DMS79 (cell line): ENCODE measurements at regions not wholly inside any gene's neighbourhood (a gene's known extent, or its start where the extent isn't known, plus 50 kb on each side); places are given as distances from the start of the nearest gene placed in this dataset.
"Not testable (repeated sequence)": the region's sequence is repeated elsewhere in the genome, so short reads cannot be mapped to it uniquely, and the experiment has no call there.

Experiments used
- DNase-seq: peaks from one replicate; lab custom pipeline; 2025; lab: John Stamatoyannopoulos, UW

DNA sequence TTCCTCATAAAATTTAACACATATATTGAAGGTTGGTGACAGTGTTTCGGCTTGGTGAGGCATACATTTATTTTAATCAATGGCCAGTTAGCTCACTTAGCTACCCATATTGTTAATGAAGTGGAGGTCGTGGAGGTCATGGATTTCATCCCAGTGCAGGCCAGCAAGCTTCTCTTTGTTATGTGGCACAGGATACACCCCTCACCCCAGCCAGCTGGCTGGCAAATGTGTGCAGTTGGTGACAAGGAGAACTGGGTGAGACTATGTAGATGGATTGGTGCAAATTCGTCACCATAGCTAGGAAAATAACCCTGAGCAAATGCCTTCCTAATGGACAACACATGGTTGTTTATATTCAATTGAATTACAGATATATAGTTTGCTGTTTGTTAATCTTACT, 50.5 kb upstream of the FOXP2 start:
- no peak for DNase-seq

DNA sequence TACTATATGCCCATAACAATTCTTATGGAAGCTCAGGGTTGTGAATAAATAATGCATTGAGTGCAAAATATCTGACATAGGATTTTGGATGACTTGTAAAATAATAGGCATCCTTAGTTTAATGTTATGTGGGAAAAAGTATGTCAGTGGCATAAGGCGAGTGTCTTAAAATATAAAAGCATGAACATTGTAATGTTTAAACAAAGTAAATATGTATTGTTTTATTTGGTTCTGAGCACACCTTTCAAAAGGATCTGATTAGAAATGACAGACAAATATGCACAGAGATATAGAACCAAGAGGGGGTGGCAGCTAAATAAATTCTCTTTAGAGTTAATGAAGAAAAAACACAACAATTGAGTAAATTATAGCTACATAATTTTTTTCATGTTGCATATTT, 51.3 kb upstream of the FOXP2 start:
- DNase-seq: no peak

DNA sequence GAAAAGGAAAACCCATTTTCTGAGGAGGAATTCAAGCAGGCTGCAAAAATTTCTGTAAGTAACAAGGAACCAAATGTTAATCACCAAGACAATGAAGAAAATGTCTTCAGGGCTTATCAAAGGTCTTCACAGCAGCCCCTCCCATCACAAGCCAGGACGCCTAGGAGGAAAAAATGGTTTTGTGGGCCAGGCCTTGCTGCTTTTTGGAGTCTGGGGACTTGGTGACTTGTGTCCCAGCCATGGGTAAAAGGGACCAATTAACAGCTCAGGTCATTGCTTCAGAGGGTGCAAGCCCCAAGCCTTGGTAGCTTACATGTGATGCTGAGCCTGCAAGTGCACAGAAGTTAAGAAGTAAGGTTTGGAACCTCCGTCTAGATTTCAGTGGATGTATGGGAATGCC, 55.7 kb upstream of the FOXP2 start:
- DNase-seq: no peak

DNA sequence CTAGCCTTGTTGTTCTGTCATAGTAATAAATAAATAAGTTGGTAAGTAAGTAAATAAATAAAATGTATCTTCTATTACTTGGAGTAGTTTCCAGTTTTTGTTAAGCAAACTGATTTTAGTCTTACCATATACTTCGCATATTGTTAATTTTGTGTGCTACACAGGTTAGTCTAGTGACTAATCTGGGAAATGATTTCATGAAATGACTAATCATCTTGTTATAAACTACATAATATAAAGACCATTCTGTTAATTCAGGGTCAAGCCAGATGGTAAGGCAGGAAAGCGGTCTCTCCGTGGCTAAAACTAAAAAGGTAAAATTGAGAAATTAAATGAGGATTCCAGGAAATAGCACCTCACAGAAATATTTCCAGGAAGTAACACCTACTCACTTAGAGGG, 58.5 kb upstream of the FOXP2 start:
- DNase-seq: no peak

DNA sequence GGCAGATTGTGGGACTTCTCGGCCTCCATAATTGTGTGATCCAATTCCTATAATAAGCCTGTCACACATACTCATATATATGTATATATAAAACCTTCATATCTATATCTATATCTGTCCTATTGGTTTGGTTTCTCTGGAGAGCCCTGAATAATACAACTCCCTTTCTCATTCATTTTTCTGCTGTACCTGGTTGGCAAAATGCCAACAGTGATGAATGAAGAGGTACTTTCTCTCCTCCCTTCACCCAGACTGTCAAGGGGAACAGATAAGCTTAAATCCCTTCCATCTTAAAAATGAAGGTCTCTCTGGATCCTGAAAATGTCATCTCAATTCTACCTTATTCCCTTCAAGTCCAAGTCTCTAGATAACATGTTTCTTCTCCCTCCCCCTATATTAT, 60.3 kb upstream of the FOXP2 start:
- no peak for DNase-seq

DNA sequence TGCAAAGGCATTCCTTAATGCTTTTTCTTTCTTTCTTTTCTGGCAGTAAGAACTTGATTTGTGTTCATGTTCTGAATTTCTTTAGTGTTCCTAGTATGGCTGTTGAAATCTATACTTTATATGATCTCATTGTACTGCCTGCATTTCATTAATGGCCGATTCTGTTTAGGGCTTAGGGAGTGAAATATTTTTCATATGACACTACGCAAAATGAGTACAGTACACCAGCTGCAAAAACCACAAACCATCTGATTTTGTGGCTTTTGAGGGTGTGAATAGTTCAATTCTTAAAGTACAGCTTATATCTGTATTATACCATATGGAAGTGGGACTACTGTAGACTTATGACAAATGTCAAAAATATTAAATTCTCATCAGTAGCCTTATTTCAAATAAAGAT, 69.1 kb upstream of the FOXP2 start:
- DNase-seq: no peak

DNA sequence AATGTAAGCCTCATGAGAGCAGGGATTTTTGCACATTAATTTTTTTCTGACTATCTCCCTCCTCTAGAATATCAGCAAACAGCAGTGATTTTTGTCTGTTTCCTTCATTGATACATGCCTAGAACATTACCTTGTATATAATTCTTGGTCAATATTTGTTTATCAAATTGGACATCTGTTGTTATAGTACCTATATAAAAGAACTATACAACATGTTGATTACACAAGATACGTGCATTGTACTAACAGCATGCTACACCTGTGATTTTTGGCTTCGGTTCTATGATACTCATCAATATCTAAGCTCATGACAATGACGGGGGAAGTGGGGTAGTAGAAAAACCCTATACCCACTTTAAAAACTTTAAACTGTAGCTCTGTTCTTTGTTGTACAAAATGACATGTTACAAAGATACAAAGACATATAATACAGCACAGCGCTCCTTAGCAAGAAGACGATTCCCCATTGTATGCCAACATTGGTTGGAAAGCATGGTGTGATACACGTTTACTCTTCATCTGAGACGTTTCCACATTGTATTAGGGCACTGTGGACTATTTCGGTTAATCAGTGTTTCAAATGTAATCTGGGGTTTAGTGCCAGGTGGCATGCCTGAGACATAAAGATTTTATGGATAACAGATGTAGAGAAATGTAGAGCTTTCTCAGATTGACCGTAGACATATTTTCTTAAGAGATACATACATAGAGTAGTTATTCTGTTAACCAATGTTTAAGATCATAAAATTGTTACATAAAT, 70.5 kb upstream of the FOXP2 start:
- no peak for DNase-seq

DNA sequence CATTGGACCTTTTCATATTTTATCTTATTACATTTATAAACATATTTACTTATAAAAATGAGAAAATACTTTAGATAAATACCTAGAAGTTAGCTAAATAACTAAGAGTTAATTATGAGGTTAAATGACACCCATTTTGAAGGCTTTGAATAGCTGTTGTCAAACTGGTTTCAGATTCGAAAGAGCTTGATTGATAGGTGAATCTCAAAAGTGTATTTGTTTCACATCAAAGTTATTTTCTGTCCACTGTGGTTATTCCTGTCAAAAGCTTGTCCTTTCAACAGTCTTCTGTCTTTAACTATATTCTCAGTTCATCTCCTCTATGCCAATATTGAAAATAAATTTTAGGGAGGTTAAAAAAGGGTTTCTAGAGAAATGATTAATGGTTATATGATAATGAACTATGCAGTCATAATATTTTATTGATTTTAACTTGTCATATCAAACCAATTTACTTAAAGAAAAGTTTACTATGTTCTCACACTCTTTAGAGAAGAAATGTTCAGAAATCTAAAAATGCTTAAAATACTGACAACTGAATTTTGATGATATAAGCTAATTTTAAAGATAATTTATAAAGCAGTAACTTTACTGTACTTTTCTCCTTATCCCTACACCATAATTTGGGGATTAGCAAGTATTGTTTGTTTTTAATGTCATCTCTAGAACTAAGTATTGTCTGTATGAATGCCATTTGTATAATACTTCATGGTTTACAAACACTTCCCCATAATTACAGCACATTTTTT, 72.0 kb upstream of the FOXP2 start:
- no peak for DNase-seq

DNA sequence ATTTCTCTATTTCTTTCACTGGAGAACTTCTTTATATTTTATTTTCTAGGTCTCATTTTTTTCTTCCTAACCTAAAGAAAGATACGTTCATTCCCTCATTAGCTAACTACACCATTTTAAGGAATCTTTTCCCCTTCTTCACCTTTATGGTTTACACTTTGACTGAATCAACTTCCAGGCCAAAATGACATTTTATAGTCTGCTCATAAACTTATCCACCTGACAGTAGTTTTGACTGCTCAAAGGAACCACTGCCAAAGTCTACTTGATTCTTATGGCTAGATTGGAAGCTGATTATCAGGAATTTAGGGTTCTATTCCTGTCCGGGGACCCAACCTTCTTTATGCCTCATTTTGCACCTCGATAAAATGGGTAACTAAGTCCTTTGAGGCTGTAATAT, 73.0 kb upstream of the FOXP2 start:
- DNase-seq: no peak

DNA sequence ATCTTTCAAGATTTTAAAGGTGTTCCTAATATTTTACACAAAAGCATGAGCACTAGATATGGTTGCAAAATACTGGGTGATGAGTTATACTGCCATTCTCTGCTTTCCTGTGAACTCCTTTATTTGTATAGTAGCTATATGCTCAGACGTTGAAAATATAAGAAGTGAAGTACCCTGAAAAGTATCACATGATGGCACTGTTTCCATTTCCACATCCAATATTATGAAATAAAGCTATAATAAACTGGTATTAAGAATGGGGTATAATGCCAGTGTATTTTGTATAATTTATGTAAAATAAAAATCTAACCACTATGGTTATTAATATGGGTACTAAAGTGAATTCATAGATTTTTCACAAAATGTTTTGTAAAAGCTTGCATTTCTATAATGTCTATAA, 79.6 kb upstream of the FOXP2 start:
- DNase-seq: no peak

DNA sequence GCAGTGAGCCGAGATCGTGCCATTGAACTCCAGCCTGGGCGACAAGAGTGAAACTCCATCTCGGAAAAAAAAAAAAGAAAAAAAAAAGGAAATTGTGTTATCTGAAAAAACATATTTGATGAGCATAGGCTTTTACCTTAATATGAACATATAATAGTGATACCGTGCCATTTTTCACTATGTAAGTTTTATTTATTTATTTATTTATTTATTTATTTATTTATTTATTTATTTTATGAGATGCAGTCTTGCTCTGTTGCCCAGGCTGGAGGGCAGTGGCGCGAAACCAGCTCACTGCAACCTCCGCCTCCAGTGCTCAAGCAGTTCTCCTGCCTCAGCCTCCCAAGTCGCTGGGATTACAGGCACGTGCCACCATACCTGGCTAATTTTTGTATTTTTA, 85.2 kb upstream of the FOXP2 start:
- DNase-seq: not testable (repeated sequence)

DNA sequence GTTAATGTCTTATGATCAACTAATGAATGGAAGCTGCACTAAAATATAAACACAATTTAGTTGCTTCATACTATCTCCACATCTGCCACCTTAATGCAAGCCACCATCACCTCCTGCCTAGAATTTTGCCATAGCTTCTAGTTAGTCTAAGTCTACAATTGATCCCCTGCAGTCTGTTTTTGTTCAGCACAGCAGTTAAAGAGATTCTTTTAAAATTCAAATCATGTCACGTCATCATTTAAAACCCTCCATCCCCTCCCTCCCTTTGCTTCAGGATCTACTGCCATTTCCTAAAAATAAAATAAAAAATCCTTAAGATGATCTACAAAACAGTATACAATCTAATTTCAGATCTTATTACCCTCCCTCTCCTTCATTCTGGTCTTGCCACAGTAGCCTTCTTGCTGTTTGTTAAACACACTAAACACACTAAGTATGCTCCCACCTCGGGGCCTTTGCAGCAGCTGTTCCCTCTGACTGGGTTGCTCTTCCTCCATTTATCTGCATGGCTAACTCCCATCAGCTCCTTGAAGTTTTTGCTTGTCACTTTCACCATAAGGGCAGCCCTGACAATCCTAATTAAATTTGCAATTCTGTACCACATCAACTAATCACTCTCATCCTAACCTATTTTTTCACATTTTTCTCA, 97.0 kb upstream of the FOXP2 start:
- DNase-seq: no peak

DNA sequence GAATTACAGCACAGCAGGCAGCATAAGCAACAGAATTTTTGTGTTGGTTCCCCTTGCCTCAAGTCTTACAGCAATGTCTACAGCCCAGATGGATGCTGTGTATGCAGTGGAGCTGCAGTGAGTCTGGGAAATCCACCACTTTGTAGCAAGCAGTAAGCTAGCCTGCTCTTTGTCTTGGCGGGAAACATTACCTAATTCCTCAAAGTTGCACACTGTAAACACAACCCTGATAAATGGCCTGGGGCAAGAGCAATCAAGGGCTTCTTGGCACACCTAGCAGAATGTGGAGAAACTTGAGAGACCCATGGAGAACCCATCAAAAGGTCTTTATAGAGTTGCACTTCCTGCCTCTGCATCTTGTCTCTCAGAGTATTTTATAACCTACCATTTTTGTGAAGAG, 102.0 kb upstream of the FOXP2 start:
- DNase-seq: no peak

DNA sequence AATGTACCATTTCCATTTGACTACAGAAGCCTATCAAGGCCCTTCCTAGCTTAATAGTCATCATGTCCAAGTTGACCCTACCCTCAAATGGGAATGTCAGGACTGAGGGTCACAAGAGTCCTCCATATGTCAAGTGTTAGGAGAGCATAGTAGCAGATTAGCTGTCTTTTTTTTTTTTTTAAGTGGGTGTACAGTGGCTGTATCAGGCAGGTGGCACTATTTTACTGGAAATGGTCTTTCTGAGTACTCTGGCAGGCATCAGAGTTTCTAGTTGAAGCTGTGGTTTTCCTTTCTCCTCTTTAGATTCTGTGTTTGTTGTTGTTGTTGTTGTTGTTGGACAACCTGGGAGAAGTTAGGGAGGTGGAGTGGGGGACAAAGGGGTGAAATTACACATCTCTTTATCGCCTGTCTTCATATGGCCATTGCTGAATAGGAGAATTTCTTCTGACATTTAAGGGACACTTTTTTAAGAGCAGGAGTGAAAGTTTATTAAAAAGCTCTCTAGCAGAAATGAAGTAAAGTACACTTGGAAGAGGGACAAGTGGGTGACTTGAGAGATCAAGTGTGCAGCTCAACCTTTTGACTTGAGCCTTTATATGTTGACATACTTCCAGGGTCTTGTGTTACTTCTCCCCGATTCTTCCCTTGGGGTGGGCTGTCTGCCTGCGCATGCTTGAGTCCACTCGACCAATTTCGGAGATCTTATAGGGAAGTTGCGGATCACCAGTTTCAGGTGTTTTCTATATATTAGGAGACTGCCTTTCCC, 104.1 kb upstream of the FOXP2 start:
- peak; percentile 4 for DNase-seq

DNA sequence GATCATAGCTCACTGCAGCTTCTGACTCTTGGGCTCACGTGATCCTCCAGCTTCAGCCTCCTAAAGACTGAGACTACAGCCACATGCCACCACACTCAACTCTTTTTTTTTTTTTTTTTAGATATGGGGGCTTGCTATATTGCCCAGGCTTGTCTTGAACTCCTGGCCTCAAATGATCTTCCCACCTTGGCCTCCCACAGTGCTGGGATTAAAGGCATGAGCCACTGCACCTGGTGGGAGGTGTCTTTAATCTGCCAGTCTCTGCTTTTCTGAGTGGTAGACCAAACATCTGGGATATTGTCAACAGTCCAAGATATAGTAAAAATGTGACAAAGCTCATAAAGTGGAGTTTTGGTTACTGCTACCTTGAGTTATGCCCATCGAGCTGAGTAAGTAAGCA, 104.9 kb upstream of the FOXP2 start:
- DNase-seq: no peak

DNA sequence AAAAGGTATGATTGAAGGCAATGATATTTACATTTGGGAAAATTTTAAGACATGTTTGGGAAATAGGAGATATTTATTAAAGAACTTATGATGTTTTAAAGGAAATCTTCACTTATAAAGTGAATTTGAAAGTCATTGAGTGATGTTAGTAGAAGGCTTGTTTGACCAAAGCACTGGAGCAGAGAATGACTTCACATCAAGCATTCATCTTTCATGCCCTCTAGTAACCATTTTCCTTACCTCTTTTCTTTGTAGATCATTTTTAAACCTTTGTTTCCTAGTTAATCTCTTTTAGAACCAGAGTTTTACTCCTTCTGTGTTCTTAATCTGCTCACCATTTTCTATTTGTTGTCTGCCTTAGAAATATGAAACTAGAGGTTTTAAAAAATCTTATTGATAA, 111.3 kb upstream of the FOXP2 start:
- DNase-seq: no peak

DNA sequence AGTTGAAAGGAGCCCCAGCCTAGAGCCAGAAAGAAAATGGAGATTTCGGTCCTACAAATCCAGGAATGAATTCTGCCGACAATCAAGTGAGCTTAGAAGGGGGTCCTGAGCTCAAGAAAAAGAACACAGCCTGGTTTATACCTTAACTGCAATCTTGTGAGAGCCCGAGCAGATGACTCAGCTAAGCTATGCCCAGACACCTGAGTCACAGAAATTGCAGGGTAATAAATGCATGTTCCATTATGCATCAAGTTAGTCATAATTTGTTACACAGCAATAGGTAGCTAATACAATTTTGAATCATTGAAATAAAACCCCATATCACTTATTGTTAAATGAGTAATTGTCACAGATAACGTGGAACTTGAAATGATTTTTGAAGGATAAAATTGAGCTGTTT, 111.8 kb upstream of the FOXP2 start:
- DNase-seq: no peak

DNA sequence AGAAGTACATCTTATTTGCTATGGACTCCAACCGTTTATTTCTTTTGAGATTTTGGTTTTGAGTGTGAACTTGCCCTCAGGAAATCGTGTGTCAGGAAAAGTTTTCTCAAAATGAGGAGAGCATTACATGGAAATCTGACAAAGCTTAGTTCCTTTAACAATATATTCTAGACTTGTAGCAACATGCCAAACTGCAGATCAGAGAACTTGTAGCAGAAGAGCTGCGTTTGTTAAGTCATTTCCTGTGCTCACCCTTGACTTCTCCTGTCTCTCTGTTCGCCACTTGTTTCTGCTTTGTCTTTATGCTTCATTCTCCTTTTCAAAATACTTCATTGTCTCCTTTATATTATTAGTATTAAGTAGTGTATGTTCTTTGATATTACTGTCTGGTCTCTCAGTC, 116.6 kb upstream of the FOXP2 start:
- no peak for DNase-seq

DNA sequence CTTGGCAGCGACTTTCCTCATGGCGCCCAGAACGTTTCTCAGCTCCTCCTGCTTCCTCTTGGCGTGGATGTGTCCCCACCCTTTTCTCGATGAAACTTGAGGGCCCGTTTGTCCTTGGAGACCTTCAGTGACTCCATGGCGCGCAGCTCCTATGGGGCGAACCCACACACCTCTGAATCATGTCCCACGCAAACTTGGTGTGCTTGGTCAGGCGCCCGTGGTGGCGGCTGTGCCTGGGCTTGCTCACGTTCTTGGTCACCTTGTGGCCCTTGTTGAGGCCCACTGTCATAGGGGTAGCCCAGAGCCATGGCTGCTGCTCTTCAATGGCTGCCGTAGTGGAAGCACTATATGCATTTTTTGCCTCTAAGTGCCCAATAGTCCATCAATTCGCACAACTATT, 117.5 kb upstream of the FOXP2 start:
- DNase-seq: no peak

DNA sequence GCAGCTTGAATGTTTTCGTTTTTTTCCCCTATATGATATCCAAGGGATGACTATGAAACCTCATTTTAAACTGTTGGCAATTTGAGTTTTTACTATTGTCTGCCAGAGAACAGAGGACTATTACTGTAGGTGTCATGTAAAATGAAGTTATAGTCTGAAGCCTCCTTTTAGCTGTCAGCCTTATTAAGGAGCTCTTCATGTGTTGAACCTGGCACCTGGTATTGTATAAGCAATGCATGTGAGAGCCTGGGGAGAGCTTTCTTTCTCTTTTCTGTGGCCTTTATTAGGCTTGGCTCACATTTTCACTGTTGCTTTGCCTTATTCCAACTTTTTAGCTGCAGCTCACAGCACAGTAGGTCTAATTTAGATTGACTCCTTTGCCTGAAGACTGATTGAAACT, 119.1 kb upstream of the FOXP2 start:
- DNase-seq: no peak

DNA sequence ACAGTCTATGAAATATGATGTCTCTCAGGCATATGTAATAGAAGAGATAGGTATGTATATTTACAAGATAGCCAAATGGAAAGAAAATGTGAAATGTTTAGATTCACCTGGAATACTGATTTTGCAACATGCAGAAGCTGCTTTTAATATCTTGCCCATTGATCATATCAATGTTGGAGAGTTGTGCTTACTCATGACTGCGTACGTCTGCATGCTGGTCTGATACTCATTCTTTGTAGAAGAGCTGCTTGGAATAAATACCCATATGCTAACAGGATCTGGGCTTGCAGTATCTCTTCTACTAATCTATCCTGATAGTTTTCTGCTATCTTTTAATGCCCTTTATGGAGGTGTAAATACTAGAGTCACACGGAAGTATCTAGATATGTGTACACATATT, 120.6 kb upstream of the FOXP2 start:
- DNase-seq: no peak

DNA sequence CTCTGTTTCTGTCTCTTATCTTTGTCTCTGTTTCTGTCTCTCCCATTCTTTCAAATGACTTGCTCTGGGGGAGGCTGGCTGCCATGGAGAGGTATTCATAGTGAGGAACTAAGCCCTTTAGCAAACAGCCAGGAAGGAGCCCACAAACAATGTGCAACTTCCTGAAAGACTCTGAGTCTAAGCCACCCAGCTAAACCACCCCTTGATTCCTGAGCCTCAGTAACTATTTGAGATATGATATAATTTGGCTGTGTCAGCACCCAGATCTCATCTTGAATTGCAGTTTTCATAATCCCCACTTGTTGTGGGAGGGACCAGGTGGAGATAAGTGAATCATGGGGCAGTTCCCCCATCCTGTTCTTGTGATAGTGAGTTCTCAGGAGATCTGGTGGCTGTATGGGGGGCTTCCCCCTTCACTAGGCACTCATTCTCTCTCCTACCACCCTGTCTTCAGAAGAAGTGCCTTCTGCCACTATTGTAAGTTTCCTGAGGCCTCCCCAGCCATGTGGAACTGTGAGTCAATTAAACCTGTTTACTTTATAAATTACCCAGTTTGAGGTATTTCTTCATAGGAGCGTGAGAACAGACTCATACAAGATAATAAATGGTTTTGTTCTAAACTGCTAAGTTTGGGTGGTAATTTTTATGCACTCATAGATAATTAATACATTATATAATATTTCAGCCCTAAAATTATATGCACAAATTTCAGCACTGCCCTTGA, 121.2 kb upstream of the FOXP2 start:
- no peak for DNase-seq
